Embryonic facial prominence (tissue), 1 donor: ENCODE measurements at regions not wholly inside any gene's neighbourhood (a gene's known extent, or its start where the extent isn't known, plus 50 kb on each side); places are given as distances from the start of the nearest gene placed in this dataset.
"Not testable (repeated sequence)": the region's sequence is repeated elsewhere in the genome, so short reads cannot be mapped to it uniquely, and the experiment has no call there.

Source experiments
- DNase-seq: peaks from one replicate; pipeline ENCODE4 v3.0.0-alpha.2; 2016; ENCODE audit errors: extremely low spot score

- DNase-seq, result no peak
Measured at GRCh38 chr12:114616081-114616480, 67.9 kb downstream of the TBX3 start.

DNA sequence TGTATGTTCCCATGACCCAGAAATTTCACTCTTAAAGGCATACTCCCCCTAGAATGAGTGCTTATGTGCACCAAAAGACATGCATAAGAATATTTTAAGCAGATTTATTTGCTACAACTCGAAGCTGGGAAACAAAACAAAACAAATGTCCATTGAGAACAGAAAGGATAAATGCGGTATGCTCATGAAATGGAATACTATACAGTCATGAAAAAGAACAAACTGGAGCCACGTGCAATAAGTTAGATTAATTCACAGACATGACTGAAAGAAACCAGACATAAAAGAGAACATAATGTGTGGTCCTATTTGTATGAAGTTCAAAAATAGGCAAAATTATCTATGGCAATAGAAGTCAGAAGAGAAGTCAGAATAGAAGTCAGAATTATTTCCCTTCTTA lies 69.9 kb downstream of the TBX3 start:
- no peak for DNase-seq

DNA sequence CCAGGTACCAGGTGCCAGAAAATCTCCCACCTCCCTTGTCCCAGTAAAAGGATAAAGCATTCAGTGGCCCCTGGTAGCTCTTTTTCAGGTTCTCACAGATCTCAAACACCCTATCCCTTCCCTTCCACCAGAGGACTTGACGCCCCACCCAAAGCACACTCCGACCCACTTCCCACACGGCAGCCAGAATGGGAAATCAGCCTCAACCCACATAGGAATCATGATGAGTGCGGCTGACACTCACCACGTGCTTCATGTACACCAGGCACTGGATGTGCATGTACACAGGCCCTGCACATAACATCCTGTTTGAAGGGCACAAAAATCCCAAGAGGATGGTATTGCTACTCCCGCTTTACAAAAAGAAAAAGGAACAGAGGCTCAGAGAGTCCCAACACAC lies 71.9 kb downstream of the TBX3 start:
- DNase-seq, result no peak

- DNase-seq, result no peak
Measured at GRCh38 chr12:114611145-114612018, 72.6 kb downstream of the TBX3 start.

DNA sequence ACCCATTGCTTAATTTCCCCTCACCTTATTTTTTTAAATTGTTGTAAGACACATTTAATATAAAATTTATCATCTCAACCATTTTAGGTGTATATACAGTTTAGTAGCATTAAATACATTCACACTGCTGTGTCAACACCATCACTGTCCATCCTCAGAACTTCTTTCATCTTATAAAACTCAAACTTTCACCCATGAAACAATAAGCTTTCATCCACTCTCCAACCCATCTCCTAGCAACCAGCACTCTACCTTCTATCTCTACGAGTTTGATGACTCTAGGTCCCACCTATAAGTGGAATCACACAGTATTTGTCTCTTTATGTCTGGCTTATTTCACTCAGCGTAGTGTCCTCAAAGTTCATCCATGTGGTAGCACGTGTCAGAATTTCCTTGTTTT lies 75.5 kb downstream of the TBX3 start:
- no peak for DNase-seq

GRCh38 chr12:114605918-114606317 lies 78.1 kb downstream of the TBX3 start:
- DNase-seq, result no peak

GRCh38 chr12:114604606-114605005 lies 79.4 kb downstream of the TBX3 start:
- no peak for DNase-seq

DNA sequence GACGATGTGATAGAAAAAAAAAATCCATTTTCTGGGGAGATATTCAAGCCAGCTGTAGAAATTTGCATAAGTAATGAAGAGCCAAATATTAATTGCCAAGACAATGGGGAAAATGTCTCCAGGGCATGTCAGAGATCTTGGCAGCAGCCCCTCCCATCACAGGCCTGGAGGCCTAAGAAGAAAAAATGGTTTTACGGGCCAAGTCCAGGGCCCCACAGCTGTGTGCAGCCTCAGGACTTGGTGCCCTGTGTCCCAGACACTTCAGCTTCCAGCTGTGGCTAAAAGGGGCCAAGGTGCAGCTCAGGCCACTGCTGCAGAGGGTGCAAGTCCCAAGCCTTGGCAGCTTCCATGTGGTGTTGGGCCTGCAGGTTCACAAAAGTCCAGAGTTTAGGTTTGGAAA lies 83.4 kb downstream of the TBX3 start:
- DNase-seq, result not testable (repeated sequence)

GRCh38 chr12:114598111-114598510 lies 85.9 kb downstream of the TBX3 start:
- DNase-seq, result no peak

DNA sequence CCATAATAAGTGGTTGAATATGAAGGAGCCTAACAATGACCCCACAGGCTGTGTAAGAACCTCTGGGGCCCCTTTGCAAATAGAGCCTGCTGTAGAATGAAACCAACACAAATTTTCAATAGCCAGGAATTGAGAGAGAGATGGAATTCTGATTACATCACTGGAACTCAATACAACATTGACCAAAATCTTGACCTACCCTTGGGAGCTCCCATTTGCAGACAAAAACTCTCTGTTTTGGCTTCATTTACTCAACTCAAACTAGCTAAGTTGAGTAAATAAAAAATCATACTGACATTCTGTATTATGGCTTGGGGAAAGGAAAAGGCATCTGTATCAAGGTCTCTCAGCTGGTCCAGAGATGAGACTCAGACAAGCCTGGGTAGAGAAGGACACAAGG lies 91.0 kb downstream of the TBX3 start:
- no peak for DNase-seq

DNA sequence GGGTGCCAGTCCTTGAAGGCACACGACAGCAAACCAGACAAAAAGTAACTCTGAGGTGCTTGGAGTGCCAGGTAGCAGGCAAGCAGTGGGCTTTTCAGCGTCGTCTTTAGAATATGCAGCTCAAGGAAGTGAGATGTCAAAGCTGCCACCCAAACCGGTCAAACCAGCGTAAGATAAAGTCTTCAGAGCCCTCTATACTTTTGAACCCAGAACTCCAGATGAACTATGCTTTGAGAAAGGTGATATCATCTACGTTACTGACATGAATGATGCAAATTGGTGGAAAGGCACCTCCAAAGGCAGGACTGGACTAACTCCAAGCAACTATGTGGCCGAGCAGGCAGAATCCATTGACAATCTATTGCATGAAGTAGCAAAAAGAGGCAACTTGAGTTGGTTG lies 95.9 kb downstream of the TBX3 start:
- no peak for DNase-seq

- no peak for DNase-seq
Measured at GRCh38 chr12:114580306-114580705, 103.7 kb downstream of the TBX3 start.

- DNase-seq, result no peak
Measured at GRCh38 chr12:114579389-114579788, 104.6 kb downstream of the TBX3 start.

DNA sequence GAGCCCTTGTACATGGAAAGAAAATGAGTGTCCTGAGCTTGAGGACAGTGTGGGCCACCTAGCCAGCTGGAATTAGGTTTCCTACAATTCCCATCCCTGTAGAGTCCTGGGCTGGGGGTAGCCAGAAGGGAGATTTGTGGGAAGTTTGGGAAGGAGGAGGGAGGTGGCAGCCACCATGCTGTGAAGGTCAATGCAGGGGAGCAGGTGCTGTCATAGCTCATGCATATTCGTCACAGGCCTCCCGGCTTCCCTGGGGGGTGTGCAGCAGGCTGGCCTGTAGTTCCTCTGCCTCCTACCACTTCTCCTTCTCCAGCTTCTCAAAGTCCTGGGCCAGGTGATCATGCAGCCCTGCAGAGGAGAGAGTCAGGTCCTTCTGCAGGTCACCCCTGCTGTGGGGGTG lies 121.3 kb downstream of the TBX3 start:
- DNase-seq, result no peak

DNA sequence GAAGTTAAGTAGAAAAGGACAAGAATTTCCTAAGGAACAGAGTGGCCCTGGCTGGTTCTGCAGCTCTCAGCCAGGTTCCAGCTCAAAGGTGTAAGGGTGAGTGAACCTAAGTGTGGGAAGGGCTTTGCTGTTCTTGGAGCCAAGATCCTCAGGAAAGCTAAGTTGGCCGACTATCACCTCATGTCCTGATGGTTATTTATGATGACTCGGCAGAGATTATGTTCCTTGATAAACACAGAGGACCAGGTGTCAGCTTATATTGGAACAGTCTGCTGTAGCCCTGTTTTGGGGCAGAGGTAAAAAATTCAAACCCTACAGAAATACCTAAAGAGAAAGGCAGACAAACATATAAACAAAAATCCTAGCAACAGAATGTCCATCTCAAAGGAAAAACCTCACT lies 128.5 kb downstream of the TBX3 start:
- DNase-seq, result no peak

- DNase-seq, result no peak
Measured at GRCh38 chr12:114547636-114548035, 136.3 kb downstream of the TBX3 start.

- DNase-seq, result no peak
Measured at GRCh38 chr12:114530417-114530816, 124.5 kb upstream of the TBX5 start.

- no peak for DNase-seq
Measured at GRCh38 chr12:114529966-114530365, 124.0 kb upstream of the TBX5 start.

GRCh38 chr12:114528766-114529165 lies 122.8 kb upstream of the TBX5 start:
- DNase-seq, result no peak

- DNase-seq, result not testable (repeated sequence)
Measured at GRCh38 chr12:114521160-114521559, 115.2 kb upstream of the TBX5 start.

DNA sequence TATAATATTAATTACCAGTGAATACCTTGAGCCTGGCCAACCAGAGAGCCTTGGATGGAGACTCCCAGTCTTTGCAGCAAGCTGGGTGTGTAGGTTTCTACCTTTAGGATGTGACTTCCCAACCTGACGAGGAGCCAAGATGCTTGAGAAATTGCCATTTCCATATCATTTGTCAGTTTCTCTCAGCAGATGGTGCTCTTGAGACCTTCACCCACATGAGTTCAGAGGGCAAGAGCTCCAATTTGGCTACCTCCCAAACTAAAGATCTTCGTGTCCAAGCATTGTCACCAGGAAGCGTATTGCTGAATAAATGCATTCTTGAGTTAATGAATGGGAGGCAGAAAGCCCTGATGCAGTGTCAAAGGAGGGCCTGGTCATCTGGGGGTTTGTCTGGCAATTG lies 106.4 kb upstream of the TBX5 start:
- DNase-seq, result no peak

- DNase-seq, result peak; percentile 39
Measured at GRCh38 chr12:114508529-114509129, 102.7 kb upstream of the TBX5 start.

DNA sequence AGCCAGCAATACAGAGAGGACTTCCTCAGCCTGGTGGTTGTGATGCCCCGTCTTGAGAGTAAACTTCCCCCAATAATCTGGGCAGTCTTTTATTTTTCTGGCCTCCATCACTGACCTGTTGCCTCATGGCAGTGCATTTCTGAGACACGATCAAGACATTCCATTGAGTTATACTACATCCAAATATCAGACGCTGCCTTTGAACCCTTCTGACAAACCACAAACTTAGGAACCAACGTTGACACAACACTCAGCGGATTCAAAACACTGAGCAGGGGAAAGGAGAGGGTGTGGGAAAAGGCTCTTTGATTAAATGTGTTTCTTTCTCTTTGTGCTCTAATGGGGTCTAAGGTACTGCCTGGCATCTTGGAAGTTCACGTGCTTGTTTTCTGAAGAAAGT lies 100.7 kb upstream of the TBX5 start:
- DNase-seq, result no peak
